AG04450 (cell line): ENCODE measurements at regions not wholly inside any gene's neighbourhood (a gene's known extent, or its start where the extent isn't known, plus 50 kb on each side); places are given as distances from the start of the nearest gene placed in this dataset.

ENCODE experiments used
- CTCF ChIA-PET: fragments of 300-600, 350-600 bp; formaldehyde crosslinking; extraction: SDS; loops from one replicate; lab custom pipeline; 2022; ENCODE audit warnings: antibody characterized with exemption, inconsistent platforms; lab: Charles Lee
- POLR2A ChIA-PET: fragments of 350-600 bp; formaldehyde crosslinking; extraction: SDS; loops from one replicate; lab custom pipeline; 2021; ENCODE audit warnings: antibody characterized with exemption, inconsistent platforms; lab: Yijun Ruan, JAX
- DNase-seq: peaks from one replicate; pipeline ENCODE4 v3.0.0-alpha.2; 2011; ENCODE audit warnings: low read depth, low spot score
- H3K27ac ChIP-seq: one replicate; pipeline ENCODE4 v1.5.1; 2012; ENCODE audit warnings: low read depth, low read length, control low read depth
- H3K27me3 ChIP-seq: one replicate; pipeline ENCODE4 v1.6.0; 2012; ENCODE audit warnings: low read length; ENCODE audit not compliant: control insufficient read depth, insufficient read depth
- H3K4me3 ChIP-seq: 2 replicates; pipeline ENCODE4 v1.5.1; 2011; ENCODE audit warnings: mild to moderate bottlenecking, low read depth, low read length, control low read depth
- H3K9me3 ChIP-seq: 2 replicates; pipeline ENCODE4 v1.5.1; 2012; ENCODE audit warnings: low read length; ENCODE audit not compliant: control insufficient read depth, insufficient read depth
- TF ChIP-seq, protein P1 (sequence below): IDR thresholded peaks from 2 replicates; pipeline ENCODE4 v1.5.1; 2011; ENCODE audit warnings: low read depth, low read length, control low read depth, inconsistent platforms

DNA sequence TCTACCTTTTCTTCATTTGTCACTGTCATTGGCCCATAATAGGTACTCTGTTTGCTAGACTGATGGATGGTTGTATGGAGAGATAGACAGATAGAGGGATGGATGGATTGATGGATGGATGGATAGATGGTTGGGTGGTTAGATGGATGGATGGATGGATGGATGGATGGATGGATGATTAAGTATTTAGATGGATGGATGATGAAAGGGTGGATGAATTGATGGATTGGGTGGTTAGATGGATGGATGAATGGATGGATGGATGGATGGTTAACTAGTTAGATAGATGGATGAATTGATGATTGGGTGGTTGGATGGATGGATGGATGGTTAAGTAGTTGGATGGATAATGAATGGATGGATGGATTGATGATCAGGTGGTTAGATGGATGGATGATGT is 334.7 kb upstream of the AUTS2 start:
- Histone ChIP-seq H3K27ac (no peak overlapping the region), H3K4me3 (no peak overlapping the region), H3K27me3 (no peaks in the 10 kb centered on the region), H3K9me3 (peaks cover 30% of the 10 kb centered on the region)
- ChIA-PET CTCF (no interaction called here), POLR2A (no interaction called here)
- DNase-seq, result no peak
- TF ChIP-seq, protein P1, sequence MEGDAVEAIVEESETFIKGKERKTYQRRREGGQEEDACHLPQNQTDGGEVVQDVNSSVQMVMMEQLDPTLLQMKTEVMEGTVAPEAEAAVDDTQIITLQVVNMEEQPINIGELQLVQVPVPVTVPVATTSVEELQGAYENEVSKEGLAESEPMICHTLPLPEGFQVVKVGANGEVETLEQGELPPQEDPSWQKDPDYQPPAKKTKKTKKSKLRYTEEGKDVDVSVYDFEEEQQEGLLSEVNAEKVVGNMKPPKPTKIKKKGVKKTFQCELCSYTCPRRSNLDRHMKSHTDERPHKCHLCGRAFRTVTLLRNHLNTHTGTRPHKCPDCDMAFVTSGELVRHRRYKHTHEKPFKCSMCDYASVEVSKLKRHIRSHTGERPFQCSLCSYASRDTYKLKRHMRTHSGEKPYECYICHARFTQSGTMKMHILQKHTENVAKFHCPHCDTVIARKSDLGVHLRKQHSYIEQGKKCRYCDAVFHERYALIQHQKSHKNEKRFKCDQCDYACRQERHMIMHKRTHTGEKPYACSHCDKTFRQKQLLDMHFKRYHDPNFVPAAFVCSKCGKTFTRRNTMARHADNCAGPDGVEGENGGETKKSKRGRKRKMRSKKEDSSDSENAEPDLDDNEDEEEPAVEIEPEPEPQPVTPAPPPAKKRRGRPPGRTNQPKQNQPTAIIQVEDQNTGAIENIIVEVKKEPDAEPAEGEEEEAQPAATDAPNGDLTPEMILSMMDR, result no peak

DNA sequence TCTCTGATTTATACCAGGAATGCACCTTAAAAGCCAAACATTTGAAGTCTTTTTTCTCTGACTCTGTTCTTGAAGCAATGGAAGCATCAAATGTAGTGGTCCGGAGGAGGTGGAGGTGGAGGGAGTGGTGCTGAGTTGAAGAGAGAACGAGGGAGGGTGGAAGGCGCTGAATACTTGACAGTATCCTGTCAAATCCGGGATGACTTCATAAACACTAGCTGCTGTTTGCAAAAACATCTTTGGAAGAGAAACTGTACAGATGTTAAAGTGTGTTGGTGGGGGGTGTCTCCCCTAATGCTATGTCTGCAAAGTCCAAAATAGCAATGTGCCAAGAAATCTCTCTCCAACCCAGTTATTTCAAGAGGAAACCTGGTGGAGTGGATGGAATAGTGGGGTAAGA is 328.5 kb upstream of the AUTS2 start:
- CTCF ChIA-PET, result no interaction called here
- no peaks in the 10 kb centered on the region for H3K27me3 ChIP-seq
- TF ChIP-seq, protein P1, result no peak
- H3K4me3 ChIP-seq, result no peak overlapping the region
- no peak for DNase-seq
- H3K27ac ChIP-seq, result no peak overlapping the region
- POLR2A ChIA-PET, result no interaction called here
- peaks cover 23% of the 10 kb centered on the region for H3K9me3 ChIP-seq

DNA sequence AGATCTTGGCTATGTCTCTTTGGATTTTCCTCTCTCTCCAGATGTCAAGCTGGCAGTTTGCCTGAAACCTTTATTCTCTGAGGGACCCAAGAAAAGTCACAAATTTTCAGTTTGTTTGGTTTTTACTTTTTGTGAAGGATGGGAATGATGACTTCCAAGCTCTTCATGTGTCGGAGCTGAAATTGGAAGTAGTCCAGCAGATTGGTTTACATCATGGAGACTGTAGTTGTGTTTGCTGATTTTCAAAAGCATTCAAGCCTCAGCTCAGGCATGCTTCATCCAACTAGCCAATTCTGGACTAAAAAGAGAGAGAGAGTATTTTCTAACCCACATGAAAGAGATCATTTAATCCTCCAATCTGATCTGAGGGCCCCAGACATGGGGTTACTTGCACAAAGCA is 326.2 kb upstream of the AUTS2 start:
- DNase-seq, result no peak
- Histone ChIP-seq H3K4me3 (no peak overlapping the region), H3K27me3 (no peaks in the 10 kb centered on the region), H3K9me3 (peaks cover 32% of the 10 kb centered on the region), H3K27ac (no peak overlapping the region)
- ChIA-PET CTCF (no interaction called here), POLR2A (no interaction called here)
- TF ChIP-seq, protein P1, result no peak

DNA sequence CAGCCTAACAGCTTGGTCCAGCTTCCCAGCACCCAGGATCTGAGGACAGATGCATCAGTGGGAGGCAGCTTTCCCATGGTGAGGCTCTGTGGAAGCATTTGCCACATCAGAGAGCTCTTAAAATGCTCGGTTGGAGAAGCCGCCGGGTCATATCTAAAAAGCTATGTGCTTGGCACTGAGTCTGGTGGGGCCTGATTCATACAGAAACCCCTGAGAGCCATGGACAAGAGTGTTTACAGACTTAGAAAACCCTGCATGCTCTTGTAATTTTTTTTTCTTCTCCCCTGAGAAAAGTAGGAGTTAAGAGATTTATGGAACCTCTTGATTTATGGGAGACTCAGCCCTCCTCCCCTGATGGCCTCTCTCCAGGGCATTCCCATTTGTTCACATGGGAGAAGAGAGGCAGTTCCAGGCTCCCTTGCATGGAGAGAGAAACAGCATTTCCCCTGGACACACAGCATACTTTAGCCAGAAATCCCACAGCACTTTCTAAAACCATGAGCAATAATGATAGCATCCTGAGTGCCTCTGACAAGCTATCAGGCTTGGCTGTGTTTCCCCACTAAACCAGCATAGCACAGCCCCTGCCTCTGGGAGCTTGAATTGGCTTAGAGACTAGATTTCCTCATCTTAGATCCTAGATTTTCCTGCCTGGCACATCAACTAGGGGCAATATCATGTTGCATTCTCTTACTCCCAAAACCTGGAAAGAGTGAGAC is 322.1 kb upstream of the AUTS2 start:
- TF ChIP-seq, protein P1, result no peak
- POLR2A ChIA-PET, result no interaction called here
- Histone ChIP-seq H3K4me3 (no peak overlapping the region), H3K27me3 (no peaks in the 10 kb centered on the region), H3K27ac (no peak overlapping the region), H3K9me3 (peaks cover 43% of the 10 kb centered on the region)
- no peak for DNase-seq
- CTCF ChIA-PET, result no interaction called here

DNA sequence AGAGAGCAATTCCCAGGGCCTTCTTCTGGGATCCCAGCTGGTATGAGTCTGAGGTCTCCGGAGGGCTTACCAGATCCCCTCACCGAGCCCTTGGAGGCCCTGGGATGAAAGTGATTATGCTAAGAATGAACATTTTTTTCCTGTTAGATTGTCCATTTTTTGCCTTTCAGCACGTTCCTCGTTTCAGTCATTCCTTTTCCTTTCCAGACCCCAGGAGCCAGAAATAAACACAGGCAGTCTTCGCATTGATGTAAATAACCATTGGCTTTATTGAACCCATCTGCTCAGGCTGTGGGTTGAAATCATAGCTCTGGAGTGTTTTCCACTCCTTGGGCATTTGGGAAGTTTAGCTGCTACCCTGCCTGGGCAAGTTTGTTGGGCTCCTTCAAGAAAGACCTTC is 320.9 kb upstream of the AUTS2 start:
- CTCF ChIA-PET, result no interaction called here
- POLR2A ChIA-PET, result no interaction called here

More for the DNA sequence above, 320.9 kb upstream of the AUTS2 start:
- Histone ChIP-seq H3K27me3 (no peaks in the 10 kb centered on the region), H3K4me3 (no peak overlapping the region), H3K27ac (no peak overlapping the region), H3K9me3 (peaks cover 51% of the 10 kb centered on the region)
- TF ChIP-seq, protein P1, result no peak
- no peak for DNase-seq
